ENCODE measurements at regions not wholly inside any gene's neighbourhood (a gene's known extent, or its start where the extent isn't known, plus 50 kb on each side); places are given as distances from the start of the nearest gene placed in this dataset.
"Not testable (repeated sequence)": the region's sequence is repeated elsewhere in the genome, so short reads cannot be mapped to it uniquely, and the experiment has no call there.

DNA sequence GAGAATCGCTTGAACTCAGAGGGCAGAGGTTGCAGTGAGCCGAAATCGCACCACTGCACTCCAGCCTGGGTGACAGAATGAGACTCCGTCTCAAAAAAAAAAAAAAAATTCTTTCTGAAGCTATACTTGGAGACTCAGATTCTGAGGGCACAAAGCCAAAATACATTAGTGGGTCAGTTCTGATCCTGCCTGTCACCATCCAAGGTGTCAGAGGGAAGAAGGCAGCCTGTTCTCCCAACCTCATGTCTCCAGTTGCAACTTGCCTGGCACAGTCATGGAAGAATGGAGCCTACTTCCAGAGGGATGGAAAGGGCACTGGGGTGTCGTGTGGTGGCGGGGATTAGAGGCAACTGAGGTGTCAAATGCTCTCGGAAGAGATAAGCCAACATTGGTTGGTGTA, 104.8 kb upstream of the GATA6 start:
- H3K9me3 ChIP-seq, result no peaks in the 10 kb centered on the region
- 76 to 92% methylated on average over 7 of the region's 7 CpGs for WGBS, 2 donors
- intact Hi-C loops (cut with DNase I; ENCODE audit: low total_unique reads), result no loop called here
- no peak overlapping the region for H3K4me3 ChIP-seq
- TF ChIP-seq, protein P1, sequence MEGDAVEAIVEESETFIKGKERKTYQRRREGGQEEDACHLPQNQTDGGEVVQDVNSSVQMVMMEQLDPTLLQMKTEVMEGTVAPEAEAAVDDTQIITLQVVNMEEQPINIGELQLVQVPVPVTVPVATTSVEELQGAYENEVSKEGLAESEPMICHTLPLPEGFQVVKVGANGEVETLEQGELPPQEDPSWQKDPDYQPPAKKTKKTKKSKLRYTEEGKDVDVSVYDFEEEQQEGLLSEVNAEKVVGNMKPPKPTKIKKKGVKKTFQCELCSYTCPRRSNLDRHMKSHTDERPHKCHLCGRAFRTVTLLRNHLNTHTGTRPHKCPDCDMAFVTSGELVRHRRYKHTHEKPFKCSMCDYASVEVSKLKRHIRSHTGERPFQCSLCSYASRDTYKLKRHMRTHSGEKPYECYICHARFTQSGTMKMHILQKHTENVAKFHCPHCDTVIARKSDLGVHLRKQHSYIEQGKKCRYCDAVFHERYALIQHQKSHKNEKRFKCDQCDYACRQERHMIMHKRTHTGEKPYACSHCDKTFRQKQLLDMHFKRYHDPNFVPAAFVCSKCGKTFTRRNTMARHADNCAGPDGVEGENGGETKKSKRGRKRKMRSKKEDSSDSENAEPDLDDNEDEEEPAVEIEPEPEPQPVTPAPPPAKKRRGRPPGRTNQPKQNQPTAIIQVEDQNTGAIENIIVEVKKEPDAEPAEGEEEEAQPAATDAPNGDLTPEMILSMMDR (IDR thresholded peaks at IDR 0.05), result no peak
- TF ChIP-seq POLR2A (IDR thresholded peaks at IDR 0.05), result no peak
- H3K27me3 ChIP-seq, result no peaks in the 10 kb centered on the region
- H3K27ac ChIP-seq, result no peak overlapping the region
- H3K4me1 ChIP-seq, result peaks cover 6% of the 10 kb centered on the region
- DNase-seq, result no peak
- no peaks in the 10 kb centered on the region for H3K36me3 ChIP-seq (ENCODE audit: low read depth, missing control alignments)

DNA sequence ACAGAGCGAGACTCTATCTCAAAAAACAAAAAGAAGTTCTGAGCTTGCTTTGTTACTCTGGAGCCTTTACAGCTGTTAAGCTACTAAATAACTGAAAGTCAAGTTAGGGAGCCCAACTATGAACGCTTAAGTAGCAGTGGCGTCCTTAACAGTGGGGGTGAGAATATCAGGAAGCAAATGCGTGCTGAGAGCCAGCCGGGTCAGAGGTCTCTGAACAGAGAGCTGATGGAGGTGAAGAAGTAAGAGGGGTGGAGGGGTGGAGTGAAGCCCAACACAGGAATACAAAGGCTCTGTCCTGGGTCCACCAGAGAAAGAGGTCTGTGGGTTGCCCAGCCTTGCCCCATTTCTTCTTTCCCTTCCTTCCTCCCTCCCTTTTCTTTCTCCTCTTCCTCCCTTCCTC, 104.1 kb upstream of the GATA6 start:
- intact Hi-C loops (cut with DNase I; ENCODE audit: low total_unique reads), result no loop called here
- H3K9me3 ChIP-seq, result no peaks in the 10 kb centered on the region
- H3K27me3 ChIP-seq, result no peaks in the 10 kb centered on the region
- WGBS, 2 donors, result 74 to 85% methylated on average over 5 of the region's 5 CpGs
- H3K4me1 ChIP-seq, result peaks cover 6% of the 10 kb centered on the region
- TF ChIP-seq, protein P1 (IDR thresholded peaks at IDR 0.05), result no peak
- no peak for TF ChIP-seq POLR2A (IDR thresholded peaks at IDR 0.05)
- no peaks in the 10 kb centered on the region for H3K36me3 ChIP-seq (ENCODE audit: low read depth, missing control alignments)
- DNase-seq, result no peak
- H3K27ac ChIP-seq, result no peak overlapping the region
- no peak overlapping the region for H3K4me3 ChIP-seq

DNA sequence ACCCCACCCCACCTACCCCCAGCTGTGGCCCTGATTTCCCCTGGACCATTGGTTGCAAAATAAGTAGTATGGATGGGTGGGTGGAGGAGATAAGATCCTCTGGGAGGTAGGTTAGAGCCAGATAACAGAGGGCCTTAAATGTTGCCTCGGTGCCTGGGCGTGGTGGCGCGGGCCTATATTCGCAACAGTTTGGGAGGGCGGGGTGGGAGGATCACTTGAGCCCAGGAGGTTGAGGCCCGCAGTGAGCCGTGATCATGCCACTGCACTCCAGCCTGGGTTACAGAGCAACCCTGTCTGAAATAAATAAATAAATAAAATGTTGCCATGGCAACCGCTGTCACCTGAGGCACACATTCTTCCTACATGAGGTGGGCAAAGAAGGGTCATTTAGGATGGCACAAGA, 103.3 kb upstream of the GATA6 start:
- Histone ChIP-seq H3K27ac (no peak overlapping the region), H3K36me3 (ENCODE audit: low read depth, missing control alignments) (no peaks in the 10 kb centered on the region), H3K9me3 (no peaks in the 10 kb centered on the region), H3K27me3 (no peaks in the 10 kb centered on the region), H3K4me1 (peaks cover 2% of the 10 kb centered on the region), H3K4me3 (no peak overlapping the region)
- WGBS, 2 donors, result 89 to 97% methylated on average over 9 of the region's 9 CpGs
- DNase-seq, result no peak
- TF ChIP-seq POLR2A (IDR thresholded peaks at IDR 0.05), result no peak
- intact Hi-C loops (cut with DNase I; ENCODE audit: low total_unique reads), result no loop called here

DNA sequence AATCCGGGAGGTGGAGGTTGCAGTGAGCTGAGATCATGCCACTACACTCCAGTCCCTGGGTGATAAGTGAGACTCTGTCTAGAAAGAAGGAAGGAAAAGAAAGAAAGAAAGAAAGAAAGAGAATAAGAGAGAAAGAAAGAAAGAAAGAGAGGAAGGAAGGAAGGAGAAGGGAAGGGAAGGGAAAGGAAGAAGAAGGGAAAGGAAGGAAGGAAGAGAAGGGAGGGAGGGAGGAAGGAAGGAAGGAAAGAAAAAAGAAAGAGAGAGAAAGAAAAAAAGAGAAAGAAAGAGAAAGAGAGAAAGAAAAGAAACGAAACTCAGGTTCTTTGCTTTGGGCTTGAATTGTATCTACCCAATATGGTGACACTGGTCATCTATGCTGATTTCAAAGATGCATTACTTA, 102.3 kb upstream of the GATA6 start:
- WGBS, 2 donors, result 87 to 90% methylated on average over 2 of the region's 2 CpGs
- no peaks in the 10 kb centered on the region for H3K36me3 ChIP-seq (ENCODE audit: low read depth, missing control alignments)
- intact Hi-C loops (cut with DNase I; ENCODE audit: low total_unique reads), result no loop called here
- no peak overlapping the region for H3K27ac ChIP-seq
- H3K4me3 ChIP-seq, result no peak overlapping the region
- no peaks in the 10 kb centered on the region for H3K4me1 ChIP-seq
- DNase-seq, result no peak
- no peaks in the 10 kb centered on the region for H3K9me3 ChIP-seq
- H3K27me3 ChIP-seq, result no peaks in the 10 kb centered on the region
- TF ChIP-seq, protein P1 (IDR thresholded peaks at IDR 0.05), result no peak
- no peak for TF ChIP-seq POLR2A (IDR thresholded peaks at IDR 0.05)

DNA sequence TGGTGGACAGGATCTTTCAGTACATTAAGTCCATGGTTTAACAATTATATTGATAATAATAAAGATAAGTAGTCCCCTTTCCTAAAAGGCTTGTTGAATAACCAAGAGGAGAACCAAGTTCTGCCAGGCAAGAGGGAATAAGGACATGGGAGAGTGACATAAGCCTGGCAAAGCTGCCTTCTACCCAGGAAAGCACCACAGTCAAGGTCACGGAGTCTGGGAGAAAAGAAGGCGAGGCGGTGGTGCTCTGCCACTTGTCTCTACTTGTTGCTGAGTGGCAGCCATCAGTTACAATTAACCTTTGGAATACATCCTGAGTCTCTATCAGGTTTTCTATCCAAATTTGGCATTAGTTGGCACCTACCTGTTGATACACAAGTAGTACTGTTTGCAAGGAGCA, 101.7 kb upstream of the GATA6 start:
- intact Hi-C loops (cut with DNase I; ENCODE audit: low total_unique reads), result no loop called here

DNA sequence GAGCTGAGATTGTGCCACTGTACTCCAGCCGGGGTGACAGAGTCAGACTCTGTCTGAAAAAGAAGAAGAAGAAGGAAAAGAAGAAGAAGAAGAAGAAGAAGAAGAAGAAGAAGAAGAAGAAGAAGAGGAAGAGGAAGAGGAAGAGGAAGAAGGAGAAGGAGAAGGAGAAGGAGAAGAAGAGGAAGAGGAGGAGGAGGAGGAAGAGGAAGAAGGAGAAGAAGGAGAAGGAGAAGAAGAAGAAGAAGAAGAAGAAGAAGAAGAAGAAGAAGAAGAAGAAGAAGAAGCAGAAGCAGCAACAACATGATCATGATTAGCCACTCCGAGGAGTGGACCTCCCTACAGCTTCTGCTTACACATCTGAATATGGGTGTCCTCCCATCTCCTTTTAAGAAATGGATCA, 100.6 kb upstream of the GATA6 start:
- 91 to 96% methylated on average over 2 of the region's 2 CpGs for WGBS, 2 donors
- intact Hi-C loops (cut with DNase I; ENCODE audit: low total_unique reads), result not testable (repeated sequence)

More for the DNA sequence above, 101.7 kb upstream of the GATA6 start:
- Histone ChIP-seq H3K27me3 (no peaks in the 10 kb centered on the region), H3K4me3 (no peak overlapping the region), H3K4me1 (no peaks in the 10 kb centered on the region), H3K36me3 (ENCODE audit: low read depth, missing control alignments) (no peaks in the 10 kb centered on the region), H3K9me3 (no peaks in the 10 kb centered on the region), H3K27ac (no peak overlapping the region)
- no peak for TF ChIP-seq POLR2A (IDR thresholded peaks at IDR 0.05)
- TF ChIP-seq, protein P1 (IDR thresholded peaks at IDR 0.05), result no peak
- WGBS, 2 donors, result 71 to 85% methylated on average over 3 of the region's 3 CpGs
- peak; percentile 36 for DNase-seq

More for the DNA sequence above, 100.6 kb upstream of the GATA6 start:
- H3K27me3 ChIP-seq; H3K4me1 ChIP-seq; H3K27ac ChIP-seq; H3K4me3 ChIP-seq; H3K9me3 ChIP-seq; H3K36me3 ChIP-seq (ENCODE audit: low read depth, missing control alignments); DNase-seq: not testable (repeated sequence)
